CD4-positive, alpha-beta memory T cell (primary cell): ENCODE measurements at regions not wholly inside any gene's neighbourhood (a gene's known extent, or its start where the extent isn't known, plus 50 kb on each side); places are given as distances from the start of the nearest gene placed in this dataset.

ENCODE experiments used
- CTCF ChIA-PET: fragments of 350-600 bp; sonication (Branson Sonifier 250); formaldehyde crosslinking; loops from one replicate; lab custom pipeline; 2021; ENCODE audit warnings: inconsistent platforms; ENCODE audit not compliant: partially characterized antibody; lab: Charles Lee
- POLR2A ChIA-PET: fragments of 350-600 bp; sonication (Branson Sonifier 250); formaldehyde crosslinking; loops from one replicate; lab custom pipeline; 2021; ENCODE audit not compliant: partially characterized antibody; lab: Charles Lee
- DNase-seq, 5 donors: peaks; one replicate each; pipeline versions ENCODE4 v3.0.0 to v3.0.0-alpha.2; 2020 to 2022; ENCODE audit warnings: mixed read lengths in 1 of 5
- H3K27ac ChIP-seq: one replicate; pipeline ENCODE4 v1.7.0; 2013; ENCODE audit warnings: low read depth, low read length
- H3K27me3 ChIP-seq: 2 replicates; pipeline ENCODE4 v1.7.0; 2013; ENCODE audit warnings: mild to moderate bottlenecking, low read length, moderate library complexity; ENCODE audit not compliant: insufficient read depth
- H3K36me3 ChIP-seq: 2 replicates; pipeline ENCODE4 v1.7.0; 2013; ENCODE audit warnings: mild to moderate bottlenecking, low read length, moderate library complexity; ENCODE audit not compliant: insufficient read depth
- H3K4me1 ChIP-seq: 2 replicates; pipeline ENCODE4 v1.7.0; 2013; ENCODE audit warnings: mild to moderate bottlenecking, low read length, moderate library complexity; ENCODE audit not compliant: insufficient read depth
- H3K4me3 ChIP-seq, 2 donors: one replicate each; pipeline ENCODE4 v1.7.0; 2013; ENCODE audit warnings: low read length in 2 of 2, mild to moderate bottlenecking in 1 of 2
- H3K9me3 ChIP-seq, 2 donors: one replicate each; pipeline ENCODE4 v1.7.0; 2013; ENCODE audit warnings: low read length in 2 of 2, control low read depth in 1 of 2; ENCODE audit not compliant: control insufficient read depth in 1 of 2
- H3K27ac Mint-ChIP-seq, 7 donors: one replicate each; pipeline ENCODE4 v1.8.0; 2020 to 2021; ENCODE audit warnings: mixed read lengths in 7 of 7, mild to moderate bottlenecking in 6 of 7, inconsistent platforms in 3 of 7, moderate library complexity in 3 of 7
- H3K27me3 Mint-ChIP-seq, 2 donors: one replicate each; pipeline ENCODE4 v1.8.0; 2020 to 2021; ENCODE audit warnings: mixed read lengths in 2 of 2
- H3K36me3 Mint-ChIP-seq, 2 donors: one replicate each; pipeline ENCODE4 v1.8.0; 2020 to 2021; ENCODE audit warnings: mixed read lengths in 2 of 2, inconsistent platforms in 1 of 2, mild to moderate bottlenecking in 1 of 2
- H3K4me1 Mint-ChIP-seq, 4 donors: one replicate each; pipeline ENCODE4 v1.8.0; 2020 to 2021; ENCODE audit warnings: mixed read lengths in 4 of 4, mild to moderate bottlenecking in 1 of 4
- H3K4me3 Mint-ChIP-seq, 8 donors: one replicate each; pipeline ENCODE4 v1.8.0; 2020 to 2021; ENCODE audit warnings: mixed read lengths in 8 of 8, mild to moderate bottlenecking in 7 of 8, moderate library complexity in 6 of 8, inconsistent platforms in 3 of 8
- H3K9me3 Mint-ChIP-seq, 8 donors: one replicate each; pipeline ENCODE4 v1.8.0; 2020 to 2021; ENCODE audit warnings: mixed read lengths in 8 of 8, mild to moderate bottlenecking in 5 of 8, inconsistent platforms in 3 of 8, moderate library complexity in 1 of 8
- intact Hi-C: fragments of 100-400 bp; cut with micrococcal nuclease; formaldehyde crosslinking; loops from one replicate; pipeline ENCODE4 v1.15.1; 2023

DNA sequence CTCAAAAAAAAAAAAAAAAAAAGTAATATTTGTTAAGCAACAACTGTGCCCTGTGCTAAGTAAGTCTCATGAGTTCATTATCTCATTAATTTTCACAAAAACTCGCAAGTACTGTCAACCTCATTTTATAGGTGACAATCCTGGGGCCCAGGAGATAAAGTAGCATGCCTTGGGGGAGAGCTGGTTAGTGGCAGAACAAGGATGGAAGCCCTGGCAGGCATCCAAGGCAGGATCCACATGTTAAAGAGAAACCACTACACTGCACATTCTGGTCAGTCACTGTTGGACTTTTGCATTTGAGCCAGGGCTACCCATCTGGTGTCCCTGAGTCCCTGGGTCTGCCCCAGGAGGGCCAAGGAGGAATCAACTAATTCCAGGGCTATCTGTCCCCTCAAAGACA is 54.6 kb downstream of the ZFP36L2 start:
- Histone ChIP-seq H3K4me1 (peaks cover 92% of the 10 kb centered on the region), H3K9me3 (no peaks in the 10 kb centered on the region), H3K27ac (peak overlapping the region; percentile 45), H3K4me3 (no peak overlapping the region), H3K36me3 (no peaks in the 10 kb centered on the region), H3K27me3 (no peaks in the 10 kb centered on the region)
- peaks cover 0 to 3% (median 0%) of the 10 kb centered on the region in 8 donors for H3K9me3 Mint-ChIP-seq
- H3K4me3 Mint-ChIP-seq = peak overlapping the region in 7 of 8 donors; percentile 4 to 80 (median 55)
- peaks cover 56 to 95% (median 80%) of the 10 kb centered on the region in 4 donors for H3K4me1 Mint-ChIP-seq
- peaks cover 0 to 9% of the 10 kb centered on the region in 2 donors for H3K36me3 Mint-ChIP-seq
- H3K27me3 Mint-ChIP-seq = no peaks in the 10 kb centered on the region
- peak in 1 of 5 donors; percentile 45 for DNase-seq
- H3K27ac Mint-ChIP-seq = peak overlapping the region; percentile 93 to 99 (median 96)
- intact Hi-C loops = no loop called here
- POLR2A ChIA-PET = interaction anchor here (3.5 to 65.0 kb wide), 5 partner anchors 8 to 37 kb away, joined by 21 to 6960 read pairs (median 75); partner anchors contain the start of gene ZFP36L2
- CTCF ChIA-PET = interaction anchor here (0.8 to 18.8 kb wide), 7 partner anchors 8 to 56 kb away, joined by 3 to 361 read pairs (median 50); partner anchors contain the start of gene ZFP36L2

GRCh38 chr2:43170405-43171105 is 55.9 kb downstream of the ZFP36L2 start:
- Mint-ChIP-seq H3K27me3 (no peaks in the 10 kb centered on the region), H3K4me3 (peak overlapping the region; percentile 63 to 89 (median 82)), H3K27ac (peak overlapping the region; percentile 95 to 99 (median 98)), H3K36me3 (peaks cover 0 to 9% of the 10 kb centered on the region in 2 donors), H3K4me1 (peaks cover 49 to 85% (median 71%) of the 10 kb centered on the region in 4 donors), H3K9me3 (peaks cover 0 to 3% (median 0%) of the 10 kb centered on the region in 8 donors)
- peak in 2 of 5 donors; percentile 24 to 42 for DNase-seq
- peak overlapping the region in 1 of 2 donors; percentile 7 for H3K4me3 ChIP-seq
- H3K4me1 ChIP-seq = peaks cover 84% of the 10 kb centered on the region
- peak overlapping the region; percentile 65 for H3K27ac ChIP-seq
- no peaks in the 10 kb centered on the region for H3K36me3 ChIP-seq
- ChIA-PET POLR2A (interaction anchor here (1.0 to 65.0 kb wide), 7 partner anchors 7 to 38 kb away, joined by 3 to 6960 read pairs (median 45); partner anchors contain the start of gene ZFP36L2), CTCF (interaction anchor here (0.8 to 18.8 kb wide), 8 partner anchors 10 to 256 kb away, joined by 3 to 361 read pairs (median 40); partner anchors contain the start of gene ZFP36L2)
- intact Hi-C loops = loop anchor here (1.0 kb wide), 6 partner anchors 12 to 59 kb away; no protein-coding TSS in a partner anchor
- H3K27me3 ChIP-seq = no peaks in the 10 kb centered on the region
- H3K9me3 ChIP-seq = no peaks in the 10 kb centered on the region

DNA sequence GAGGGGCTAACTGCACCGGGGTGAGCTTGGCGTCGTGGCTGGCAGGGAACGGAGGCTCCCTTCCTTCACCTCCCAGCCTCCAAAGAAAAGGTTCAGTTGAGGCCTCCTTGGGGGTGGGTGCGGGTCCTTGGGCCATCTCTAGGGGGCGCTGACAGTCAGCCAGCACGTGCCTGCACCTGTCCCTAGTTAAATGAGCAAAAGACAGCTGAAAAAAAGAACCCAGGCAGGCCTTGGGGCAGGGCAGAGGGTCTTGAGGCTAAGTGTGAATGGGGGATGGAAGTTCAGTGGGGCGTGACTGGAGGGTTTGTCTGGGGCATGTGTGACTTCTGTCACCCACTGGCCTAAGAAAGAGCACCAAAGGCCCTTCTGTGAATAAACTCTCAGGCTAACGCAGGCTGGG is 56.4 kb downstream of the ZFP36L2 start:
- Mint-ChIP-seq H3K4me1 (peaks cover 49 to 85% (median 70%) of the 10 kb centered on the region in 4 donors), H3K9me3 (peaks cover 0 to 3% (median 0%) of the 10 kb centered on the region in 8 donors), H3K27me3 (no peaks in the 10 kb centered on the region), H3K4me3 (peak overlapping the region; percentile 36 to 89 (median 82)), H3K36me3 (peaks cover 0 to 9% of the 10 kb centered on the region in 2 donors), H3K27ac (peak overlapping the region; percentile 93 to 99 (median 98))
- H3K9me3 ChIP-seq = no peaks in the 10 kb centered on the region
- no peaks in the 10 kb centered on the region for H3K36me3 ChIP-seq
- peak overlapping the region in 1 of 2 donors; percentile 42 for H3K4me3 ChIP-seq
- no peaks in the 10 kb centered on the region for H3K27me3 ChIP-seq
- peak; percentile 66 to 74 (median 69) for DNase-seq
- ChIA-PET POLR2A (interaction anchor here (1.0 to 65.0 kb wide), 7 partner anchors 8 to 39 kb away, joined by 3 to 6960 read pairs (median 45); partner anchors contain the start of gene ZFP36L2), CTCF (interaction anchor here (0.8 to 18.8 kb wide), 10 partner anchors 10 to 257 kb away, joined by 3 to 361 read pairs (median 29); partner anchors contain the start of gene ZFP36L2)
- peak overlapping the region; percentile 65 for H3K27ac ChIP-seq
- intact Hi-C loops = loop anchor here (1.0 kb wide), 6 partner anchors 12 to 59 kb away; no protein-coding TSS in a partner anchor
- H3K4me1 ChIP-seq = peaks cover 83% of the 10 kb centered on the region

DNA sequence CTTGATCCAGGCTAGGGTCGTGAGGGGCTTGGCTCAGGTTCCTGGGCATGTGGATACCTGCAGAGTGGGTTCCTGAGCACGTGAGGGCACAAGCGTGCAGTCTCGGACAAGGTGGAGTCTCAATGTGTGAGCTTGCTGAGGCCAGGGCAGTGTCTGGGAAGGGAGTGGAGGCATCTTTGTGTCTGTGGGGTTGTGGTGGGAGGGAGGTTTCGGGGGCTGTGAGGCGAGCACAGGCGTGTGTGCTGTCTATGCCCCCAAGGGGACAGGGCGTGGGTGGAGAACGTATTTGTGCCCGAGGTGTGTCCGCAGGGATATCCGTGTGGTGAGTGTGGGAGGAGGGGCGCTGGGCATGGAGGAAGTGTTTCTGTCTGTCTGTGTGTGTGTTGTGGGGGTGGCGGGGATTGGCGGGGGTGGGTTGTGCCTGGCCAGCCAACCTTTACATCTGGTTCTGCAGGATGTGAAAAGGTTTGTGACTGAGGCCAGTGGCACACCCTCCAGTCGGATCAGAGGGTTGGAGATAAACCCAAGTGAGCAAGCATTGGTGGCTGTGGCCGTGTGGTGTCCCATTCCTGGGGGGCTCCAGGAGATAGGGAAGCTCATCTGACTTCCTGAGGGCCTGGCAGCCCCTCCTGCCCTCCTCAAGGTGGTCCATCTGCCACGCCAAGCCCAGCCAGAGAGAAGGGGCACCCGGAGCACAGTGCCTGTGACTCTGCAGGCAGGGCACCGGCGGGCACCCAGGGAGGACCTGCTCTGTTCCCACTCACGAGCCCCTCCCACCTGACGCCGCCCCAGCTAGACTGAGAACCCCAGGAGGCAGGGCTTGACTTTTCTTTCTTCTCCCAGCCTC is 57.1 kb downstream of the ZFP36L2 start:
- Histone ChIP-seq H3K4me3 (peak overlapping the region; percentile 17 to 42), H3K4me1 (peaks cover 82% of the 10 kb centered on the region), H3K27me3 (no peaks in the 10 kb centered on the region), H3K27ac (peak overlapping the region; percentile 65), H3K36me3 (no peaks in the 10 kb centered on the region), H3K9me3 (no peaks in the 10 kb centered on the region)
- Mint-ChIP-seq H3K27me3 (no peaks in the 10 kb centered on the region), H3K36me3 (peaks cover 0 to 5% of the 10 kb centered on the region in 2 donors), H3K27ac (peak overlapping the region; percentile 93 to 99 (median 98)), H3K9me3 (peaks cover 0 to 2% (median 0%) of the 10 kb centered on the region in 8 donors), H3K4me1 (peaks cover 45 to 83% (median 68%) of the 10 kb centered on the region in 4 donors), H3K4me3 (peak overlapping the region; percentile 21 to 99 (median 86))
- DNase-seq = peak in 2 of 5 donors; percentile 43 to 50
- CTCF ChIA-PET = interaction anchor here (0.8 to 18.8 kb wide), 14 partner anchors 8 to 257 kb away, joined by 3 to 361 read pairs (median 8); partner anchors contain the start of gene ZFP36L2
- POLR2A ChIA-PET = interaction anchor here (0.6 to 65.0 kb wide), 9 partner anchors 9 to 372 kb away, joined by 3 to 6960 read pairs (median 21); partner anchors contain the start of gene ZFP36L2
- intact Hi-C loops = no loop called here

- Histone ChIP-seq H3K36me3 (no peaks in the 10 kb centered on the region), H3K27ac (no peak overlapping the region), H3K27me3 (no peaks in the 10 kb centered on the region), H3K4me3 (no peak overlapping the region), H3K9me3 (no peaks in the 10 kb centered on the region), H3K4me1 (peaks cover 80% of the 10 kb centered on the region)
- DNase-seq = no peak
- H3K36me3 Mint-ChIP-seq = peaks cover 0 to 4% of the 10 kb centered on the region in 2 donors
- no peaks in the 10 kb centered on the region for H3K27me3 Mint-ChIP-seq
- H3K4me3 Mint-ChIP-seq = peak overlapping the region in 4 of 8 donors; percentile 41 to 99 (median 70)
- intact Hi-C loops = no loop called here
- H3K27ac Mint-ChIP-seq = peak overlapping the region; percentile 93 to 99 (median 98)
- POLR2A ChIA-PET = interaction anchor here (1.0 to 65.0 kb wide), 5 partner anchors 8 to 41 kb away, joined by 3 to 6960 read pairs (median 75); partner anchors contain the start of gene ZFP36L2
- H3K4me1 Mint-ChIP-seq = peaks cover 43 to 82% (median 64%) of the 10 kb centered on the region in 4 donors
- H3K9me3 Mint-ChIP-seq = peaks cover 0 to 4% (median 0%) of the 10 kb centered on the region in 8 donors
- CTCF ChIA-PET = interaction anchor here (1.0 to 18.8 kb wide), 9 partner anchors 8 to 316 kb away, joined by 3 to 361 read pairs (median 30); partner anchors contain the start of gene ZFP36L2
Observed at GRCh38 chr2:43168016-43168369, 58.4 kb downstream of the ZFP36L2 start.

GRCh38 chr2:43165378-43166069 is 60.9 kb downstream of the ZFP36L2 start:
- Mint-ChIP-seq H3K27ac (peak overlapping the region in 5 of 7 donors; percentile 7 to 99 (median 67)), H3K9me3 (peaks cover 0 to 4% (median 0%) of the 10 kb centered on the region in 8 donors), H3K36me3 (peaks cover 0 to 4% of the 10 kb centered on the region in 2 donors), H3K27me3 (no peaks in the 10 kb centered on the region), H3K4me1 (peaks cover 41 to 82% (median 64%) of the 10 kb centered on the region in 4 donors), H3K4me3 (no peak overlapping the region)
- ChIA-PET CTCF (interaction anchor here (1.1 to 18.8 kb wide), 6 partner anchors 11 to 319 kb away, joined by 3 to 361 read pairs (median 75); partner anchors contain the start of gene ZFP36L2), POLR2A (interaction anchor here (7.7 to 65.0 kb wide), 3 partner anchors 9 to 43 kb away, joined by 69 to 6960 read pairs (median 1220); partner anchors contain the start of gene ZFP36L2)
- Histone ChIP-seq H3K27ac (no peak overlapping the region), H3K9me3 (no peaks in the 10 kb centered on the region), H3K36me3 (no peaks in the 10 kb centered on the region), H3K4me1 (peaks cover 80% of the 10 kb centered on the region), H3K27me3 (no peaks in the 10 kb centered on the region), H3K4me3 (no peak overlapping the region)
- no peak for DNase-seq
- intact Hi-C loops = no loop called here
